ENCODE measurements at regions not wholly inside any gene's neighbourhood (a gene's known extent, or its start where the extent isn't known, plus 50 kb on each side); places are given as distances from the start of the nearest gene placed in this dataset.

GRCh38 chr14:94677747-94678146, 65.6 kb downstream of the SERPINA3 start:
- H3K36me3 ChIP-seq (replicated peaks in 1 of 2; ENCODE audit: insufficient read depth in 1 of 2, low read depth in 2 of 2) = no peaks in the 10 kb centered on the region
- WGBS, 2 donors = 73 to 82% methylated on average over 5 to 6 of the region's 6 CpGs
- H3K9me3 ChIP-seq = no peaks in the 10 kb centered on the region
- H3K4me3 ChIP-seq = no peak overlapping the region
- TF ChIP-seq POLR2A (IDR thresholded peaks at IDR 0.05) = no peak
- TF ChIP-seq, protein P1, sequence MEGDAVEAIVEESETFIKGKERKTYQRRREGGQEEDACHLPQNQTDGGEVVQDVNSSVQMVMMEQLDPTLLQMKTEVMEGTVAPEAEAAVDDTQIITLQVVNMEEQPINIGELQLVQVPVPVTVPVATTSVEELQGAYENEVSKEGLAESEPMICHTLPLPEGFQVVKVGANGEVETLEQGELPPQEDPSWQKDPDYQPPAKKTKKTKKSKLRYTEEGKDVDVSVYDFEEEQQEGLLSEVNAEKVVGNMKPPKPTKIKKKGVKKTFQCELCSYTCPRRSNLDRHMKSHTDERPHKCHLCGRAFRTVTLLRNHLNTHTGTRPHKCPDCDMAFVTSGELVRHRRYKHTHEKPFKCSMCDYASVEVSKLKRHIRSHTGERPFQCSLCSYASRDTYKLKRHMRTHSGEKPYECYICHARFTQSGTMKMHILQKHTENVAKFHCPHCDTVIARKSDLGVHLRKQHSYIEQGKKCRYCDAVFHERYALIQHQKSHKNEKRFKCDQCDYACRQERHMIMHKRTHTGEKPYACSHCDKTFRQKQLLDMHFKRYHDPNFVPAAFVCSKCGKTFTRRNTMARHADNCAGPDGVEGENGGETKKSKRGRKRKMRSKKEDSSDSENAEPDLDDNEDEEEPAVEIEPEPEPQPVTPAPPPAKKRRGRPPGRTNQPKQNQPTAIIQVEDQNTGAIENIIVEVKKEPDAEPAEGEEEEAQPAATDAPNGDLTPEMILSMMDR (IDR thresholded peaks at IDR 0.05) = no peak
- no peak for DNase-seq
- H3K27ac ChIP-seq = no peak overlapping the region
- no peaks in the 10 kb centered on the region for H3K27me3 ChIP-seq
- no peak for ATAC-seq
- intact Hi-C loops (cut with DNase I) = loop anchor here (5.0 kb wide), 1 partner anchor 245 kb away; no protein-coding TSS in a partner anchor
- no peaks in the 10 kb centered on the region for H3K4me1 ChIP-seq

DNA sequence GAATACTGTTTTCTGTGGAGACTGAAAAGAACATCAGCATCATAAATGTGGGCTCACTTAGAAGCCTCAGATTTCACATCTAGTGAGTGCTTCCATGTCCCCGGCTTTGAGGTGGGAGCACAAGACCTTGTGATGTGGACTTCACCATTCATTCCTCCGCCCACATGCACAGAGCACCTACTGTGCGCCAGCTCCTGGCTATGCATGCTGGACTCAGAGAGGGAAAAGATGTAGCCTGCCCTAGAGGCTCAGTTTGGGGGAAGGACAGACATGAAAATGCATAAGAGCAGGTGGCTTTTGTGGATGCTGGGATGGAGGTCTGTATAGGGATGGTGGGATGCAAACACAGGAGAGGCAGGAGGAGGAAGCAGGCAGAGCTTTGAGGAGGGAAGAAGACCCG, 65.0 kb downstream of the SERPINA3 start:
- DNase-seq = no peak
- no peak overlapping the region for H3K4me3 ChIP-seq
- intact Hi-C loops (cut with DNase I) = loop anchor here (5.0 kb wide), 1 partner anchor 245 kb away; no protein-coding TSS in a partner anchor

DNA sequence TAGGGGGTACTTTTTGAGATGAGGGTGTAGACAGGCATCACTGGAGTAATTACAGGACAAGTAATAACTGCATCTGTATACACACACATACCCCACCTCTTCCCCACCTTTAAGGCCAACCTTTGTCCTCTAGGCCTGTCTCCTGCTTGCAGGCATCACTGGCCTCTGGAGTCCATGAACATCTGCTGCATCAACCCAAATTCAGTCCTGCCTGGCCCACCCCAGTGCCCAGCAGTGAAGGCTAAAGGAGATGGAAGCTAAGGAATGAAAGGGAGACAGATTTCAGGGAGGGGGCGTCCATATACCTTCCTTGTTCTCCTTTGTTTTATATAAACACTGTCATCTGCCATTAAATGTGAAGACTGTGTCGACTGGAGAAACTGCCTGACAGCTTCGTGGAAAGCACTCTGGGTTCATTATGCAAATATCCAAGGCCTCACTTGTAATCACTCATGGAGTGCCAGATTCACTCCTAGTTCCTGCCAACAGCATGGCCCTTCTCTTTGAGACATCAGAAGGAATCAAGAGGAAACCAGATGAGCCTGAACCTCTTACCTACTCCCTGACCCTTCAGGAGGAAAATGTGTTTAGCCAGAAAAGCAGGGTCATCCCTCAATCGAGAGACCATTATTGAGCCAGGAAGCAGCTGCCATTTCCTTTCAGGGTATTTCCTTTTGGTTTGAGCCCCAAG, 64.4 kb downstream of the SERPINA3 start:
- no peak for ATAC-seq
- no peak for TF ChIP-seq POLR2A (IDR thresholded peaks at IDR 0.05)
- TF ChIP-seq, protein P1 (IDR thresholded peaks at IDR 0.05) = no peak
- H3K27me3 ChIP-seq = no peaks in the 10 kb centered on the region
- H3K9me3 ChIP-seq = no peaks in the 10 kb centered on the region
- intact Hi-C loops (cut with DNase I) = loop anchor here (5.0 kb wide), 1 partner anchor 244 kb away; no protein-coding TSS in a partner anchor
- DNase-seq = no peak
- H3K36me3 ChIP-seq (replicated peaks in 1 of 2; ENCODE audit: insufficient read depth in 1 of 2, low read depth in 2 of 2) = no peaks in the 10 kb centered on the region
- no peak overlapping the region for H3K27ac ChIP-seq
- no peaks in the 10 kb centered on the region for H3K4me1 ChIP-seq
- 48 to 53% methylated on average over 4 of the region's 4 CpGs for WGBS, 2 donors
- H3K4me3 ChIP-seq = no peak overlapping the region

More for the DNA sequence above, 65.0 kb downstream of the SERPINA3 start:
- TF ChIP-seq, protein P1 (IDR thresholded peaks at IDR 0.05) = no peak
- no peak for TF ChIP-seq POLR2A (IDR thresholded peaks at IDR 0.05)
- Histone ChIP-seq H3K27me3 (no peaks in the 10 kb centered on the region), H3K27ac (no peak overlapping the region), H3K36me3 (replicated peaks in 1 of 2; ENCODE audit: insufficient read depth in 1 of 2, low read depth in 2 of 2) (no peaks in the 10 kb centered on the region), H3K4me1 (no peaks in the 10 kb centered on the region), H3K9me3 (no peaks in the 10 kb centered on the region)
- WGBS, 2 donors = 76 to 80% methylated on average over 4 of the region's 4 CpGs
- no peak for ATAC-seq

DNA sequence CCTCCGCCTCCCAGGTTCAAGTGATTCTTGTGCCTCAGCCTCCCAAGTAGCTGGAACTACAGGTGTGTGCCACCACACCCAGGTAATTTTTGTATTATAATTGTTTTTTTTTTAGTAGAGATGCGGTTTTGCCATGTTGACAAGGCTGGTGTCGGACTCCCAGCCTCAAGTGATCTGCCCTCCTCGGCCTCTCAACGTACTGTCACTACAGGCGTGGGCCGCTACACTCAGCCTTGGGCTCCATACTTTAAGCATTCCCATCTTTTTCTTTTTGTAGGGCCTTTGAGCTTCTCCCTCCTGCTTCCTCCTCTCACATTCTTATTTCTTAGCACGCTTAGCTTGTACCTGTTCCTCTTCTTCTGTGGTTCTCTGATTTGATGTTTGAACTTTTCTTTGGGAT, 62.8 kb downstream of the SERPINA3 start:
- Histone ChIP-seq H3K27ac (no peak overlapping the region), H3K9me3 (no peaks in the 10 kb centered on the region), H3K36me3 (replicated peaks in 1 of 2; ENCODE audit: insufficient read depth in 1 of 2, low read depth in 2 of 2) (no peaks in the 10 kb centered on the region), H3K27me3 (no peaks in the 10 kb centered on the region), H3K4me1 (no peaks in the 10 kb centered on the region), H3K4me3 (no peak overlapping the region)
- intact Hi-C loops (cut with DNase I) = loop anchor here (5.0 kb wide), 1 partner anchor 243 kb away; no protein-coding TSS in a partner anchor
- WGBS, 2 donors = 90 to 91% methylated on average over 8 of the region's 8 CpGs
- TF ChIP-seq, protein P1 (IDR thresholded peaks at IDR 0.05) = no peak
- TF ChIP-seq POLR2A (IDR thresholded peaks at IDR 0.05) = no peak
- DNase-seq (no peak), ATAC-seq (no peak)

- no peak for DNase-seq
- WGBS, 2 donors = 73 to 79% methylated on average over 12 of the region's 12 CpGs
- no peaks in the 10 kb centered on the region for H3K36me3 ChIP-seq (replicated peaks in 1 of 2; ENCODE audit: insufficient read depth in 1 of 2, low read depth in 2 of 2)
- H3K27ac ChIP-seq = no peak overlapping the region
- no peaks in the 10 kb centered on the region for H3K4me1 ChIP-seq
- no peaks in the 10 kb centered on the region for H3K27me3 ChIP-seq
- no peak overlapping the region for H3K4me3 ChIP-seq
- ATAC-seq = no peak
- no peak for TF ChIP-seq POLR2A (IDR thresholded peaks at IDR 0.05)
- TF ChIP-seq, protein P1 (IDR thresholded peaks at IDR 0.05) = no peak
- intact Hi-C loops (cut with DNase I) = no loop called here
- H3K9me3 ChIP-seq = no peaks in the 10 kb centered on the region
These were observed 61.6 kb downstream of the SERPINA3 start for GRCh38 chr14:94673781-94674231.
